ENCODE measurements at regions not wholly inside any gene's neighbourhood (a gene's known extent, or its start where the extent isn't known, plus 50 kb on each side); places are given as distances from the start of the nearest gene placed in this dataset.

DNA sequence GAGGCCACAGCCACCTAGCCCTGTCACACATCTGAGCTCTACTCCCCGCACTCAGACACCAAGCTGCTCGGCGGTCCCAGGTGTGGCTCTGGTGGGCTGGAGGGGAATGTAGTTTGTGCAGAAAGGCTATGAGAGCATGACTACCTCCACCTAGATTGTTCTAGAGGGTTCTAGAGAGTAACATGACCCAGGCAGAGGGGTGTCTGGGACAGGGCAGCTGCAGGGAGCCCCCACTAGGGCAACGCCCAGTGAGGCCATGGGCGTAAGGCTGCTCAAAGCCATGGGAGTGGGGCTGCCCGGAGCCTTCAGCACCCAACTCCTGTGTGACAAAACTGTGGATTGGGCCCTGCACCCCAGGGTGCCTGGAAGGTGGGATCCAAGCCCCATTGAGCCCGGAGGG, 511.4 kb upstream of the MYT1L start:
- Mint-ChIP-seq H3K4me3 (no peak overlapping the region), H3K27ac (no peak overlapping the region), H3K4me1 (no peaks in the 10 kb centered on the region), H3K27me3 (peaks cover 17% of the 10 kb centered on the region), H3K36me3 (no peaks in the 10 kb centered on the region), H3K9me3 (no peaks in the 10 kb centered on the region)
- ATAC-seq: no peak

GRCh38 chr2:2840681-2841300, 509.7 kb upstream of the MYT1L start:
- ATAC-seq: no peak
- no peaks in the 10 kb centered on the region for H3K4me1 Mint-ChIP-seq
- H3K9me3 Mint-ChIP-seq: peaks cover 3% of the 10 kb centered on the region
- H3K27ac Mint-ChIP-seq: no peak overlapping the region
- H3K36me3 Mint-ChIP-seq: no peaks in the 10 kb centered on the region
- H3K4me3 Mint-ChIP-seq: no peak overlapping the region
- H3K27me3 Mint-ChIP-seq: peaks cover 21% of the 10 kb centered on the region

- Mint-ChIP-seq H3K9me3 (peaks cover 4% of the 10 kb centered on the region), H3K36me3 (no peaks in the 10 kb centered on the region), H3K27me3 (peaks cover 21% of the 10 kb centered on the region), H3K27ac (no peak overlapping the region), H3K4me1 (no peaks in the 10 kb centered on the region), H3K4me3 (no peak overlapping the region)
- ATAC-seq: no peak
These were observed 508.9 kb upstream of the MYT1L start for GRCh38 chr2:2839782-2840531.

DNA sequence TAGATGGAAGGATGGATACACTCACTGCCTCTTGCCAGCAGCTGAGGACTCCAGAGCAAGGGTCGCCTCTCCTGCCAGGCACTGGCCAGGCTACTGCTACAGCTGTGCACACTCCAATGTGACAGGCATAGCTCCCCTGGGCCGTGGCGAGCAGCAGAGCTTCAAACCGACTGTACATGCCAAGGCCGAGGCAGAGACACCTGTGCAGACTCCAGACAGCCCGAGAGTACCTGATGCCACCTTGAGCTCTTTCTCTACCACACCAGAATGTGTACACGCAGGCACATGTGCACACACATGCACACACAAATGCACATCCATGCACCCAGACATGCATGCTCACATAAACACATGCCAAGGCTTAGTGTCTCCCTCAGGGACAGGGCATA, 508.3 kb upstream of the MYT1L start:
- no peak for ATAC-seq
- H3K27ac Mint-ChIP-seq: no peak overlapping the region
- no peaks in the 10 kb centered on the region for H3K36me3 Mint-ChIP-seq
- no peak overlapping the region for H3K4me3 Mint-ChIP-seq
- peaks cover 4% of the 10 kb centered on the region for H3K9me3 Mint-ChIP-seq
- H3K4me1 Mint-ChIP-seq: no peaks in the 10 kb centered on the region
- H3K27me3 Mint-ChIP-seq: peaks cover 21% of the 10 kb centered on the region

GRCh38 chr2:2838548-2838845, 507.4 kb upstream of the MYT1L start:
- no peak for ATAC-seq
- peaks cover 21% of the 10 kb centered on the region for H3K27me3 Mint-ChIP-seq
- H3K4me3 Mint-ChIP-seq: no peak overlapping the region
- H3K9me3 Mint-ChIP-seq: peaks cover 4% of the 10 kb centered on the region
- H3K36me3 Mint-ChIP-seq: no peaks in the 10 kb centered on the region
- H3K4me1 Mint-ChIP-seq: no peaks in the 10 kb centered on the region
- no peak overlapping the region for H3K27ac Mint-ChIP-seq

DNA sequence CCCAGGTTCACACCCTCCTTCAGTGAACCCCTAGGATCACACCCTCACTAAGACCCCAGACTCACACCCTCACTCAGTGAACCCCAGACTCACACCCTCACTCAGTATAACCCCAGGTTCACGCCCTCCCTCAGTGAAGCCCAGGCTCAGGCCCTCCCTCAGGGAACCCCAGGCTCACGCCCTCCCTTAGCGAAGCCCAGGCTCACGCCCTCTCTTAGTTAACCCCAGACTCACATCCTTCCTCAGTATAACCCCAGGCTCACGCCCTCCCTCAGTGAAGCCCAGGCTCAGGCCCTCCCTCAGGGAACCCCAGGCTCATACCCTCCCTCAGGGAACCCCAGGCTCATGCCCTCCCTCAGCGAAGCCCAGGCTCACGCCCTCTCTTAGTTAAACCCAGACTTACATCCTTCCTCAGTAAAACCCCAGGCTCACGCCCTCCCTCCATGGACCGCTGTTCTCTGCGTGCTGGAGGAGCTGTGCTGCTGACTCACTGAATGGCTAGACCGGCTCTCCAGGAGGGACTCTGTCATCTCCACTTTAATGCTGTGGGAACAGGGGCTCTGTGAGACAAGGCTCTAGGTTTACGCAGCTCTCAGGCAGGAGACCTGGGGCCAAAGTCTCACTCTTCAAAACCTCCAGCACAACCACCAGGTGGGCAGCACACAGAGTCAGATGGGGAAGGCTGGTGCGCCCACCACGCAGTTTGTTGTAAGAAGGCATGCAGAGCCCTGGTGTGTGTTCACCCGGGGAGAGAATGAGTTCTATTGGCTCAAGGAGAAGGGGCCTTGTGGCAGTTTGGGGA, 506.9 kb upstream of the MYT1L start:
- peaks cover 4% of the 10 kb centered on the region for H3K9me3 Mint-ChIP-seq
- H3K4me1 Mint-ChIP-seq: no peaks in the 10 kb centered on the region
- H3K4me3 Mint-ChIP-seq: no peak overlapping the region
- no peak for ATAC-seq
- H3K27me3 Mint-ChIP-seq: peaks cover 21% of the 10 kb centered on the region
- H3K27ac Mint-ChIP-seq: no peak overlapping the region
- H3K36me3 Mint-ChIP-seq: no peaks in the 10 kb centered on the region

GRCh38 chr2:2836343-2837070, 505.4 kb upstream of the MYT1L start:
- H3K9me3 Mint-ChIP-seq: peaks cover 4% of the 10 kb centered on the region
- no peaks in the 10 kb centered on the region for H3K36me3 Mint-ChIP-seq
- no peak for ATAC-seq
- H3K27me3 Mint-ChIP-seq: peaks cover 21% of the 10 kb centered on the region
- no peaks in the 10 kb centered on the region for H3K4me1 Mint-ChIP-seq
- H3K27ac Mint-ChIP-seq: no peak overlapping the region
- no peak overlapping the region for H3K4me3 Mint-ChIP-seq

- Mint-ChIP-seq H3K36me3 (no peaks in the 10 kb centered on the region), H3K4me1 (no peaks in the 10 kb centered on the region)
These were observed 503.6 kb upstream of the MYT1L start for GRCh38 chr2:2834516-2835254.

DNA sequence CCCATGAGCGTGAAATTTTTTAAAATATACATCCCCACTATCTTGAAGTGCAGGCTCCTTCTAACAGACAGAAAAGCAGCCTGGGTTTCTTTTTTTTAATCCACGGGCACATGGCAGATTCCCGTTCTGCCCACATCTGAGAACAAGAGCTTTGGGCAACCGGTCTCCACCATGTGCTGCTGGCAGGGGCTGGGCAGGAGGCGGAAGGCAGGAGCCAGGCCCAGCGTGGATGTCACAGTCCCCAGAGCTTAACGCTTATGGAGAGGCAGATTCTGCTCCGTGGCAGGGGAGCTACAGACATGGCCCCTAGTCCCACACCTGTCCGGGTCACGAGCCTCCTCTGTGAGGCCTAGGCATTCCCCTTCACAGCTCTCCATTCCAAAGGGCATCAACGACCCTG, 503.0 kb upstream of the MYT1L start:
- Mint-ChIP-seq H3K27me3 (peaks cover 21% of the 10 kb centered on the region), H3K4me1 (no peaks in the 10 kb centered on the region), H3K36me3 (no peaks in the 10 kb centered on the region), H3K9me3 (peaks cover 4% of the 10 kb centered on the region), H3K4me3 (no peak overlapping the region), H3K27ac (no peak overlapping the region)
- no peak for ATAC-seq

More at GRCh38 chr2:2834516-2835254, 503.6 kb upstream of the MYT1L start:
- ATAC-seq: no peak
- Mint-ChIP-seq H3K27ac (no peak overlapping the region), H3K27me3 (peaks cover 21% of the 10 kb centered on the region), H3K4me3 (no peak overlapping the region), H3K9me3 (peaks cover 4% of the 10 kb centered on the region)

- Mint-ChIP-seq H3K27ac (no peak overlapping the region), H3K4me1 (no peaks in the 10 kb centered on the region), H3K27me3 (peaks cover 6% of the 10 kb centered on the region), H3K4me3 (no peak overlapping the region), H3K9me3 (peaks cover 4% of the 10 kb centered on the region), H3K36me3 (no peaks in the 10 kb centered on the region)
- ATAC-seq: no peak
These were observed 501.6 kb upstream of the MYT1L start for GRCh38 chr2:2832657-2833056.

DNA sequence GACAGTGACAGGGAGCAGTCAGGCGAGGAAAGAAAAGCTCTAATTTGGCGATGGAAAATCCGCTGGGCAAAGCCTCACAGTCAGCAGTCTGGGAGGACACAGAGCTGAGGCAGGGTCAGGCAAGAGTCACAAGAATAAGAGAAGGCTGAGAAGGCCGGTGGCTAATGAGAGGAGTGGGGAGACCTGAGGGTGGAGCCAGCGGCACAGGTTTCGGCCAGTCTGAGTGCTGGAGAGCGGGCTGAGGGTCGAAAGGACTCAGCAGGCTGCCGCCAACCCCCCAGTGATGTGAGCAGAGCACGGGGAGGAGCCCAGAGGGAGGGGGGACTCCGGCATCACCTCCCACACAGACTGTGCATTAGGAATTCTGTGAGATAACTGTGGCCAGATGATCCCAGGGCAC, 500.6 kb upstream of the MYT1L start:
- no peaks in the 10 kb centered on the region for H3K4me1 Mint-ChIP-seq
- no peak overlapping the region for H3K4me3 Mint-ChIP-seq
- ATAC-seq: no peak
- H3K27ac Mint-ChIP-seq: no peak overlapping the region
- H3K36me3 Mint-ChIP-seq: no peaks in the 10 kb centered on the region
- H3K27me3 Mint-ChIP-seq: no peaks in the 10 kb centered on the region
- peaks cover 4% of the 10 kb centered on the region for H3K9me3 Mint-ChIP-seq

- H3K36me3 Mint-ChIP-seq: no peaks in the 10 kb centered on the region
- H3K9me3 Mint-ChIP-seq: no peaks in the 10 kb centered on the region
- no peak for ATAC-seq
- no peaks in the 10 kb centered on the region for H3K4me1 Mint-ChIP-seq
- no peak overlapping the region for H3K27ac Mint-ChIP-seq
- no peak overlapping the region for H3K4me3 Mint-ChIP-seq
- no peaks in the 10 kb centered on the region for H3K27me3 Mint-ChIP-seq
These were observed 499.5 kb upstream of the MYT1L start for GRCh38 chr2:2830576-2830975.

DNA sequence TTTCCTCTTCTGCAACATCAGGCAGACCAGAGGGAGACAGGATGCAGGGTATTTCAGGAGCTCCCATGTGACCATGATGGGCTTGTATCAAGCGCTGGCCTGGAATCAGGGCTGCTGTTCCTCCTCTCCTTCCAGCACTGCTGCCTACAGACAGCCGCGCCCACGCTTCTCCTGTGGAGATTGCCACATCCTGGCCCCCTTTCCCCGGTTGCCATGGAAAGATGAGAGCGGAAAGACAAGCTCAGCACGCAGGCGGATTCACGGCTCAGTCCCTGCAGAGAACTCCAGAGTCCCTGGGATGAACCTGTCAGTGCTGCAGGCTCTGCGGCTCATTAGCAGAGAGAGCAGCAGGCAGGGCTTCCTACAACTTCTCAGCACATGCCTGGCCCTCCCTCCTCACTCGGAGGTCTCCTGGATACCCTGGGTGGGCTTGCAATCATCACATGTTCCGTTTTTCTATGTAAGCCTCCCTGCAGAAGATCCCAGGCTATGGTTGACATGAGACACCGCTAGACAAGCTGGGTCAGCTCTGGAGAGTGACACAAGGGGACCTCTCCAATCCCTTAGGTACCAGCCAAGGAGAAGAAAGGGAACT, 497.8 kb upstream of the MYT1L start:
- H3K27me3 Mint-ChIP-seq: no peaks in the 10 kb centered on the region
- H3K9me3 Mint-ChIP-seq: peaks cover 3% of the 10 kb centered on the region
- ATAC-seq: no peak
- H3K4me1 Mint-ChIP-seq: no peaks in the 10 kb centered on the region
- no peak overlapping the region for H3K27ac Mint-ChIP-seq
- no peak overlapping the region for H3K4me3 Mint-ChIP-seq
- H3K36me3 Mint-ChIP-seq: no peaks in the 10 kb centered on the region

- peaks cover 3% of the 10 kb centered on the region for H3K9me3 Mint-ChIP-seq
- no peak overlapping the region for H3K4me3 Mint-ChIP-seq
- no peak for ATAC-seq
- no peaks in the 10 kb centered on the region for H3K4me1 Mint-ChIP-seq
- H3K27ac Mint-ChIP-seq: no peak overlapping the region
- no peaks in the 10 kb centered on the region for H3K27me3 Mint-ChIP-seq
- H3K36me3 Mint-ChIP-seq: no peaks in the 10 kb centered on the region
These were observed 496.7 kb upstream of the MYT1L start for GRCh38 chr2:2827761-2828221.

All from stimulated activated memory B cell treated with anti-CD40 and anti-IgM and Interleukin-4, amounts not matched to agents 10 μg/mL and 1 μg/mL and 100 μg/mL, for 72 hours (primary cell).